Hematopoietic multipotent progenitor cell (in vitro differentiated cells): ENCODE measurements at regions not wholly inside any gene's neighbourhood (a gene's known extent, or its start where the extent isn't known, plus 50 kb on each side); places are given as distances from the start of the nearest gene placed in this dataset.
"Not testable (repeated sequence)": the region's sequence is repeated elsewhere in the genome, so short reads cannot be mapped to it uniquely, and the experiment has no call there.

ENCODE experiments used
- DNase-seq, 3 donors: peaks; one replicate each; pipeline ENCODE4 v3.0.0-alpha.2; 2011 to 2015; ENCODE audit warnings: low read depth in 2 of 3, low spot score in 2 of 3

DNA sequence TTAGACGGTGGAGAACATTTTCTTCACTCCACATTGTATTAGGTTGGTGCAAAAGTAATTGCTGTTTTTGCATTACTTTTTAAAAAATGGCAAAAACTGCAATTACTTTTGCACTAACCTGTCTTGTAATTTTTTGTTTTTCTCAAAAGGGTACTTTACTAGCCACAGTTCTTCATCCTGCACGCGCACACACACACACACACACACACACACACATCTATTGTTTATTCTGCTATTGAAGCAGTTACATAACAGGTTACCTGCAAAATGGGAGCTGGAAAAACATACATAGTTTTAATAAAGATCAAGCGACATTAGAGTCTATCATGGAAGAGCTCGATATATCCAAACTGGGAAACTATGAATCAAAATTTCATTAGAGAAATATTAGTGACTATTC, 235.2 kb downstream of the SIM1 start:
- DNase-seq, result no peak

DNA sequence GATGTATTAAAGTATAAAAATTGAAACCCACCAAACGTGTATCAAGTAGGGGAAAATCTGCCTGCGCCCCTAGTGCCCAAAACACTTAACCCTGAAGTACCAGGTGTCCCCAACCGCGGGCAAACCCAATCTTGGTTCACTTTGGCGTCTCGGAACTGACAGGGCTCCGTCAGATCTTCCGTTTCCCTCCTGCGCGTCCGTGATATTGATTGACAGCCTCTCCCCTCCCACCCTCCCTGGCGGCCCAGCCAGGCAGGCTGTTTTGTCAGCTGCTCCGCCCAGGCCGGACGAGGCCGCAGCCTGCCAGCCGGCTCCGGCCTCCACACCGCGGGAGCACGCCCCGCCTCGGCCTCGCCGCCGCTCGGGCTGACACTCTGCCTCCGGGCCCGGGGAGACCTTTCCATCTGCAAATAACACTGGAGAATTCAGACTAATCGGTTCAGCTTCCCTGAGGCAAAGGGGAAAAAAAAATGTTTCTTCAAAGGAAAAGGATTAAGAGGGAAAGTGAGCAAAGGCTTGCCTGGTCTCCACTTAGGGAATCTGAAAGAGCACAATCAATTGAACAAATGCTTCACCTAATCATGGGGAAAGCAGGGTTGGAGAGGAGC, 234.9 kb upstream of the MCHR2 start:
- DNase-seq, result peak in 2 of 3 donors; percentile 38 to 45

DNA sequence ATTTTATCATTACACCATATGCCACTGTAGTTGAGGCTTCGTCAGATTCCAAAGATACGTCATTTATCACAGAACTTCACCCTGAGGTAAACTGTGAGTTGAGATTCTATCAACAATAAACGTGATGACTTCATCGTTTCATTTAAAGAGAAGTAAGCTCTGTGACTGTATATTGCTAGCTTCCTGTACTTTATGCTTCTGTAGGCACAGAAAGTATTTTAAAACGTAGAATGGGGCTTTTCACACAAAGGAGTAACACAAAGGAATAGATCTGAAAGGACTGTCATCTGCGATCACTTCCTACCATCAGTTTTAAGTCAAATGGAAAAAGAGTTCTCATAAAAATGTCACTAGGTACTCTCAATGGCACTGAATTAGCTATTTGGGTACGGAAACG, 234.4 kb upstream of the MCHR2 start:
- DNase-seq, result peak in 1 of 3 donors; percentile 3

DNA sequence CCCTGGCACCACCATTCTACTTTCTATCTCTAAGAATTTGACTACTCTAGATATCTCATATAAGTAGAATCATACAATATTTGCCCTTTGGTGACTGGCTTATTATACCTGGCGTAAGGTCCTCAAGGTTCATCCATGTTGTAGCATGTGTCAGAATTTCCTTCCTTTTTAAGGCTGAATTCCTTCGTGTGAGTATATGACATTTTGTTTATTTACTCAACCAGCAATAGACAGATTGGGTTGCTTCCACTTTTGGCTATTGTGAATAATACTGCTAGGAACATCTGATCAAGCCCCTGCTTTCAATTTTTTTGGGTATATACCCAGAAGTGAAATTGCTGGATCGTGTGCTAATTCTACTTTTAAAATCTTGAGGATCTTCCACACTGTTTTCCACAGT, 232.8 kb upstream of the MCHR2 start:
- DNase-seq, result no peak

DNA sequence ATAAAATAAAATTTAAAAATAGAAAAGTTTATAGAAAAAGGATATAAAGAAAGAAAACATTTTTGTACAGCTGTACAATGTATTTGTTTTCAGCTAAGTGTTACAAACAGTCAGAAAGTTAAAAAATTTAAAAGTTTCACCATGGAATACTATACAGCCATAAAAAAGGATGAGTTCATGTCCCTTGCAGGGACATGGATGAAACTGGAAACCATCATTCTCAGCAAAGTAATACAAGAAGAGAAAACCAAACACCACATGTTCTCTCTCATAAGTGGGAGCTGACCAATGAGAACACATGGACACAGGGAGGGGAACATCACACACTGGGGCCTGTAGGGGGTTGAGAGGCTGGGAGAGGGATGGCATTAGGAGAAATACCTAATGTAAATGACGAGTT, 229.9 kb upstream of the MCHR2 start:
- DNase-seq, result not testable (repeated sequence)

DNA sequence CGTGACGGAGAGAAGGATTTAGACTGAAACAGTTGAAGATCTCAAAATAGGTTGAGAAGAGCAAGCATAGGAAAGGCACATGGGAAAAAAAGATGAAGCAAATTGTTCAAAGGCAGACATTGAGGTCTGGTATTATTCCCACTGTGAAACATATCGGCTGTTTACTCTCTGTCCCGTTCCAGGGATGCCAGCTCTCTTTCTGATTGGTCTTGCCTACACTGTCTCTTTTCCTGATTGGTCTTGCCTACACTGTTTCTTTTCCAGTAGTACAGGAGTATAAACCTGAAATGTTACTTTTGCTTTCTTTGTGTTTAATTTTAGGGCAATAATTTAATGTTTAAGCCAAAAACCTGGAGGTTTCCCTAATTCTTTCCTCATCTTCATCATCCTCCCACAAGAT, 226.5 kb upstream of the MCHR2 start:
- no peak for DNase-seq

DNA sequence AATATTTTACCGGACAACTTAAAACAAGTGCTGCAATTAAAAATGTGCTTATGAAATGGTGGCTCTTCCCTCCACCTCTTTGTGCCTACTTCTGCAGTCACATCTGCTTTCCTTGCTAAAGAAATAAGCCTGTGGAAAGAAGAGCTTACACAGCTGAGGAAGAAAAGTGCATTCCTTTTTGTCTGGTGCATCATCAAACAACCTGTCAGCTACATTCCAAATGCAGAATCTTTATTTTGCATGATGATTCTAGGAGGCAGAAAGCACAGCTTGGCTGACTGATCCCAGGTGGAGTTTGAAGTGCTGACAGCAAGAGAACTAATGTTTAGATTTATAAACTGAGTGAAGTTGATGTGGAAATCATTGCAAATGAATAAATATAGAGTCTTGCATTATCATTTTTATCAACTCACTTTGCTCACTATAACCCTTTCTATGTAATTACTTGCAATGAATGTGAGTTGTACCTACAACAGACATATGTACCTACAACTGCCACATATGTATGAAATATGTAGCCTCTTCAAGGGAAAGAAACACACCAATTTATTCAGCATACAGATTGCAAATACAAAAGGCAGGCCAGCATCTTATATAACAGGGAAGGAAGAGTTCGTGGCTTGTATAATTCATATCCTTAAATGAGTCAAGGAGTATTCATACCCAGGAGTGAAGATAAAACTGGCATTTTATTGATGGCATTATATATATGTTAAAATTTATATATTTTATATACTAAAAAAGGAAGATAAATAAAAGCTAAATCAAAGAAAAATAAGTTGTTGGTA, 223.4 kb upstream of the MCHR2 start:
- DNase-seq, result no peak

DNA sequence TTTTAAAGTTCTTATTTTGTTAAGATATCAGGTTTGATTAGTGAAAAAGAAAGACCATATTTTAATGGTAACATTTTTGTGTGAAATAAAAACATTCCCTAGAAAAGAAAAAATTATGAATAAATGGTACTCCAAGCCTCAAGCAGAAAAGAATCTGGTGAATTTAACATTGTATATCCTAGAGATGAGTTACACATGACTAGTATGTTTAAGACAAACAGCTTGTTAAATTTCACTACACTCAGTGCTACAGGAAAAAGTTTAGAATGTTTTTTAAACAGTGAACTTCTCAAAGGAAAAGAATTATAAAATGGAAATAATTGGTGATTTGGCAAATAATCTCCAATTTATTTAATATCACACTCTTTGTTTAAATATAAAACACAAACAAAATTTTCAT, 222.7 kb upstream of the MCHR2 start:
- DNase-seq, result no peak

DNA sequence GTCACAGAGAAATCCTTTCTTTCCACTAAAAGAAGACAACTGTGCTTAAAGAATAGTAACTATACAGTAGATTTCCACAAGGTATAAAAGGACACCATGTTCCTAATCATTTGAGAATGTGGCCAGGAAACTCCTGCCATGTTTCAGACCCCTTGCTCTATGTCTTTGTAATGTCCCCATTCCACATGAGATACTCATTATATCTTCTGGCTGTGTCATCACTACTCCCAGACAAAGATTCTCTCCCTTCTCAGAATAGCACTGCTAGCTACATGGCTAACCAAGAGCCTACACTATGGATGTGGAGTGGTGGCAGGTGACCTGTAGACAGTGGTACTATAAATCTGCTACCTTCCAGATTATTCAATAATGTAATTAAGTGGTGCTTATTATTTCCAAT, 218.1 kb upstream of the MCHR2 start:
- no peak for DNase-seq

DNA sequence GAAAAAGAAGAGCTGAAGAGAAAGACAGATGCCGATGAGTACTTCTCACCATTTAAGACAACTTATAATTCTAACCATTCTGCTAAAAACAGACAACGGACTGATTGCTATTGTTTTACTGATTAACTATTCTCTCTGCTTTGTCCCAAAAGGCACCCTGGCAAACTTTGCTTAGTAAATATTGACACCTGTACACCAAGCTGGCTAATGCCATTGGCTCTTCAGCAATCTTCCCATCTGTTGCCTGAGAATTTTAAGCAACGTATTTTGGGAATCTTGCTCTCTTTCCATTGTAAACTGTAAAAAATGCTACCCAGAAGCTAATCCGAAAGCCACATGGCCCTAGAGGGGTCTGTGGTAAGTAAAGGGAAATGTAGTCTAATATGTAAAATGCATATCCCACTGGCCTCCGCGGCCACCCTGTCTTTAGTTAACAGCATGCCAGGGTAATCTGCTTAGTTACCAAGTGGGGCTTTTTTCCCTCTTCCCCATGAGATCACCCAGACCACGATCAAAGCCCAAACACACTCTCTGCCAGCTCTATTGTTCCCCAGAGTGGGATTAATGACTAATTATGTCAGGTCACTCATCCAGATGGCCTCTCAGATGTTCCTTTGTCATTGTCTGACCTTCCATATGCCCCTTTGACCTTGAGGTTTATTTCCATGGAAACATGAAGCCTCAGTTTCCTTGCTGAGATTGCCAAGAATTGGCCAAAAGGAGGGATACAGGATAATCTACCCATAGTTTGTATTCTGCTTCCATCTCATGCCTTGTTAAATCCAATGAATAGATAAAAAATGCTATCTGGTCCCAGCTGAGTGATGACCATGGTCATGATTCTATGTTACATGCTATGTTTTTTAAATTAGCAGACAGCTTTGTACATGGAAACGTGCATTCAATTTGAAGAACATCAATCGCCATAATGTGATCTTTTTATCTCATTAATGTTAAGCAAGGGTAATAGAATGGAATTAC, 216.4 kb upstream of the MCHR2 start:
- DNase-seq, result no peak

DNA sequence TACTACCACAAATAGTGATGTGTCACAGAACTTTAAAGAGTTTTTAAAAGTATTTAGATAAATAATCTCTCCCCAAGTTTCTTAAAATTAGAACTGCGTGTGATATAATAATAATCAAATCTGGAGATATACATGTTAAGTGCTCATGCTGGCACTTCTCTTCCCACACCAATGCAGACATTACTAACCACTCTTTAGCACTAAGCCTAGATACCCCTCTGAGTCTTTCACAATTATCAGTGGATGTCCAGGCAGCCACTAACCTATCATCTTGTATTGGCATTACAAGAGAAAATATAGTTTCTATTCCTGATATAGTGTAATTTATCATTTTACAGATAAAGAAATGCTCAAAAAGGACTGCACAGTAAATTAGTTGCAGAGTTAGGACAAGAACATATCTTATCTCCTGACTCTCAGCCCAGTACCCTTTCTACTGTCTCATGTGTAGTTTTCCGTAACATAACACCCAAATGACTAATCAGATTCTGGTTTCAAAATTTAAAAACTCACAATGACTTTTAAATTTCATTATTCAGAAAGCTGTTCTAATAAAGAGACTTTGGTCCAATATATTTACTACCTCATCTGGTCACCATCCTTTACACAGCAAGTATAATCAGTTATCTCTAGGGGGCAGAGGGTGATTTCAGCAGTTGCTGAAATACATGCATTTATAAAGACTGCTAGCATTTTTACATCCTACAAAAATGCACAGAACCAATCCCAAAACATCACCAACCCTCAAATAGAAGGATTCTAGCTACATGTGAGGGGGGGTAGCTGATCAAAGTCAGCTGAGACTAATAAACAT, 215.5 kb upstream of the MCHR2 start:
- DNase-seq, result no peak

DNA sequence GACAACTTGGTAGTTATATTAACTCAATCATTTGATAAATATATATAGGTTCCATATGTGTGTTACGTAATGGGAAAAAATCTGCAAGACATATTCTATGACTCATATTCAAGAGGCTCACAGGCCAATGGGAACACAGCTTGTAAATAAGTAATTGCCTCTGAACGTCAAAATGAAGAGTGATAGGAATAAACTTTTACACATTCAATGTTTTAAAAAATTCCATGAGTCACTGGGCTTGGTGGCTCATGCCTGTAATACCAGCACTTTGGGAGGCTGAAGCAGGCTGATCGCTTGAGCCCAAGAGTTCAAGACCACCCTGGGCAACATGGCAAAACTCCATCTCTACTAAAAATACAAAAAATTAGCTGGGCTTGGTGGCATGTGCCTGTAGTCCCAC, 209.4 kb upstream of the MCHR2 start:
- DNase-seq, result no peak

DNA sequence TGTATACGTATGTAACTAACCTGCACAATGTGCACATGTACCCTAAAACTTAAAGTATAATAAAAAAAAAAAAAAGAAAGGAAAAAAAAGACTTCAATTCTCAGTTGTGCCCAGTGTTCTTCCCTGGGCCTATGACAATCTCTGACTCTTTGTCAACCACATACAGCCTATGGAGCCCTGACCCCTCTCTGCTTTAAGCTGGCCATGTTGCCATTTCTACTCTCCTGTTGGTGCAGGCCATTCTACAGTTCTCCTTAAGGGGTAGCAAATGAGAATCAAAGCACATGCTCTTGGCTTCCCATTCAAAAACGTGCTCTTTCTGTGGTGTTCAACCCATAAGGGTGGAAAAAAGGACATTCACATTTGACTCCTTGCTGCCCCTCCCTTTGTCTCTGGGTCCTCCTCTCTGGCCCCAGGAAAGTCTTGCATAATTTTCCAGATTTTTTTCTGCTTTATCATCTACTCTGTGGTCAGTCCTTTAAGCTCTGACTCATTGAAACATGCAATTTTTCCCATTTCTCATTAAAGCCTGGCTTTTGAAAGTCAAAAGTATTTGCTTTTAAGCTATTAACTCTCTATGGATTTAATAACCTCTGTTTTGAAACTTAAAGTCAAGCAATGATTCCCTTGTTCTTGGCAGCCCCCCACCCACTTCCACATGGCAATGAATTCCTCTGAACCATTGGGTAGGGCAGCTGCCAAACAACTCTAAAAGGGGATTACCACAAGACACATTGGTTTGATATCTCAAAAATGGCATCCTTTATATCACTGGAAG, 208.6 kb upstream of the MCHR2 start:
- no peak for DNase-seq

DNA sequence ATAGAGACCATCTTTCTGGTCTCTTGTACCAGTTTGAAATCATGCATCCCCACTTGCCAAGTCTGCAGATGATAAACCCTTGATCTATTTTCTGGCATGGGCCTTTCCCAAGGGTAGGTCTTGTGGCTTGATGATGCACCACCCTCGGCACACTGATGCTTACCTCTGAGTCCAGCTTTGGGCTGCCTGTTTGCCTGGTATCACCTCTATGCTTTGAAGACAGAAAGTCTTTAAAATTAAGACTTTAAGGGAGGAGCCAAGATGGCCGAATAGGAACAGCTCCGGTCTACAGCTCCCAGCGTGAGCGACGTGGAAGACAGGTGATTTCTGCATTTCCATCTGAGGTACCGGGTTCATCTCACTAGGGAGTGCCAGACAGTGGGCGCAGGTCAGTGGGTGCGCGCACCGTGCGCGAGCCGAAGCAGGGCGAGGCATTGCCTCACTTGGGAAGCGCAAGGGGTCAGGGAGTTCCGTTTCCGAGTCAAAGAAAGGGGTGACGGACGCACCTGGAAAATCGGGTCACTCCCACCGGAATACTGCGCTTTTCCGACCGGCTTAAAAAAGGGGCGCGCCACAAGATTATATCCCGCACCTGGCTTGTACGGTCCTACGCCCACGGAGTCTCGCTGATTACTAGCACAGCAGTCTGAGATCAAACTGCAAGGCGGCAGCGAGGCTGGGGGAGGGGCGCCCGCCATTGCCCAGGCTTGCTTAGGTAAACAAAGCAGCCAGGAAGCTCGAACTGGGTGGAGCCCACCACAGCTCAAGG, 202.4 kb upstream of the MCHR2 start:
- not testable (repeated sequence) for DNase-seq

DNA sequence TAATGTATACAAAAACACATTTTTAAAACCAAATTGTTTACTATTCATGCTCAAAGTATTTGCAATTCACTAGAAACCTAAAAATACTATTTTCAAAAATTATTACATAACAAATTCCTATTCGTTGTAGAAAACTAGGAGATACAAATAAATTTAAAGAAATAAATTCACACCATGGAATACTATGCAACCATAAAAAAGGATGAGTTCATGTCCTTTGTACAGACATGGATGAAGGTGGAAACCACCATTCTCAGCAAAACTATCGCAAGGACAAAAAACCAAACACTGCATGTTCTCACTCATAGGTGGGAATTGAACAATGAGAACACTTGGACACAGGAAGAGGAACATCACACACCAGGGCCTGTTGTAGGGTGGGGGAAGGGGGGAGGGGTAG, 201.2 kb upstream of the MCHR2 start:
- not testable (repeated sequence) for DNase-seq

DNA sequence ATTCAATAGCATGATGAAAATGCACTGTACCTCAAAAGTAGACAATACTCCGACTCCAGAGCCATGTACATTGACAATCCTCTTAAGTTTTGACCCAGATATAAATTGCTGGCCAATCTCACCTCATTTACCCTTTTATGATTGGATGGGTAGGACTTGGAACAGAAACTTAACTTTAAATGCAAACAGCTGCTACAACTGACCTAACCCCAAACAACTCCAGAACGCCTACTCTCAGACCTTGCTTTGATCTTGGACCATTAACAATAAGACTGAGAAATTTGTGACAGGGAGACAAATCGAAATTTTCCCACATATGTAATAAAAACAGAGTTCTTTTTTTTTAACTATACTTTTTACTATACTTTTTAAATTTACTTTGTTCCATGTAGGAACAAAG, 200.5 kb upstream of the MCHR2 start:
- no peak for DNase-seq

DNA sequence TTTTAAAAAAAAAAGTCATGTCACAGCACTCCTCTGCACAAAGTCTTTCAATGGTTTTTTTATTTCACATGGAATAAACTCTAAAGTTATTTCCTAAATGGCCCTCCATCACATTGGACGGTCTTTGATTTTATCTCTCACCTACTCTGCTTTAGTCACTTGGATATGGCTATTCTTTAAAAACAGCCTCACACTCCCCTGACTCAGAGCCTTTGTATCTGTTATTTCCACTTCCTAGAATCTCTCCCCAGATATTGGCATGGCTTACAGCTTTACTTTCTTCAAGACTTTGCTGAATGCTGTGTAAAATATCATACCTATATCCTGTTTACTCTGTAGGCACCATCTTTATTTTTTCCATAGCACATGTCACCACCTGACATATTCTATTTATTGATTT, 194.7 kb upstream of the MCHR2 start:
- DNase-seq, result no peak

DNA sequence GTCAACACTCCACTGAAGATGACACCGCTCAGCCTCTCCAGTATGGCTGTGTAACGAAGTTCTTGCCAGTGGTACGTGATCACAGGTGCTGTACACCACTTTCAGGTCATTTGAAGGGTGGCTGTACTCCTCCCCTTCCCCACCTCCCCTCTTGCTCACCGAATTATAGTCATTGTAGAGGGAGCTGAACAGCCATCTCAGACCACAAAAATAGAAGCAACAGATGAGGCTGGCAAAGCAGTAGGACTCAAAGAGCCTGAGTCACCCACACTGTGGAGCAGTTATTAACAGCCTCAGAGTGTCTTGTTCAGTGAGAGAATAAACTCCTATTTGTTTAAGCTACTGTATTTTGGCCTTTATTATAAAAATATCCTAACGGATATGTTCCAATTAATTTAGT, 192.5 kb upstream of the MCHR2 start:
- DNase-seq, result no peak

DNA sequence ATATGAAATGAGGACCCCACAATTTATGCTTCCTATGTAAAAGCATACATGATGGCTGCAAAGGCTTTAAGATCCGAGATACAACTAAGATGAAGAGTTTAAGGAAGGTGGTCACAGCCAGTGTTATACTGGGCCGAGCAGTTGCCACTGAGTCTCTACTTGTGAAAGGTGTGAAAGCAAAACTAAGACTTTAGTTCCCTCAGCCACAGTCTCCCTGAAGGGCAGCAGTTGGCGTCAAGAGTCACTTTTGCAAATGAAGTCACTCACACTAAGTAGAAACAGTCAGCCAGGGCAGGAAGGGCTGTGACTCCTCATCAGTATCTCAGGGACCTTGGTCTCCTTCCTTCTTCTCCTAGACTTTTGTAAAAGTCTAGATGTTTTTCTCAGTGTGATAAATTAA, 191.6 kb upstream of the MCHR2 start:
- no peak for DNase-seq
